ENCODE measurements at regions not wholly inside any gene's neighbourhood (a gene's known extent, or its start where the extent isn't known, plus 50 kb on each side); places are given as distances from the start of the nearest gene placed in this dataset.
"Not testable (repeated sequence)": the region's sequence is repeated elsewhere in the genome, so short reads cannot be mapped to it uniquely, and the experiment has no call there.

DNA sequence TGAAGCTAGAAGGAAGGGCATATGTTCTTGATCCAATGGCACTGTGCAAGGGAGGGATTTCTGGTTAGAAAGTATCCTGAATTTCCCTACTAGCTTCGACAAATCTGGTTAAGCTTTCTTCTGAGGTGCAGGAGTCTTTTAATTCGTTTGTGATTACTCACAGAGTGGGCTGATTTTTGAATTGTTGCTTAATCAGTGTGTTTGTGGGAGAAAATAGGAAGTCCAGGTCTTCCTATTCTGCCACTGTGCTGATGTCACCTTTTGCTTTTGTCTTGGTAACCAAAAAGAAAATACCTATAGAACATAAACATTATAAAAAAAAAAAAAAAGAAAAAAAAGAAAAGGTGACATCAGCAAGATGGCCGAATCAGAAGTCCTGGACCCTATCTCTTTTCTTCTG lies 1008.6 kb downstream of the TSN start:
- no peak for DNase-seq (ENCODE audit: low spot score)

DNA sequence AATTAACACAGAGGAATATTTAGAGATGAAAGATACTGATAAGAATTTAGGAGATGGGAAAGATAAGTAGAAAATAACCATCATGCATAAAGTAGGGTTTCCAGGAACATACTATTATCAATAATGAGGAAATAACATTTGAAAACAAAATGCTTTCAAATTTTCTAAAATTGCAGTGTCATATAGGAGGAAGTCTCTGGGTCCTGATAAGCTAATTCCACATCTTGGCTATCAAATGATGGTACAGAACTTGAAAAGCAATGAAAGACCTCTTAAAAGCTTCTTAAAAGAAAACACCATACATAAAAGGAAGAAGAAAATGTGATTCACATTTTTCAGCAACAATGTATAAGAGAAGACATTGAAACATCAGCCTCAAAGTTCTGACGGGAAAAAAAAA lies 1024.8 kb downstream of the TSN start:
- no peak for DNase-seq (ENCODE audit: low spot score)

DNA sequence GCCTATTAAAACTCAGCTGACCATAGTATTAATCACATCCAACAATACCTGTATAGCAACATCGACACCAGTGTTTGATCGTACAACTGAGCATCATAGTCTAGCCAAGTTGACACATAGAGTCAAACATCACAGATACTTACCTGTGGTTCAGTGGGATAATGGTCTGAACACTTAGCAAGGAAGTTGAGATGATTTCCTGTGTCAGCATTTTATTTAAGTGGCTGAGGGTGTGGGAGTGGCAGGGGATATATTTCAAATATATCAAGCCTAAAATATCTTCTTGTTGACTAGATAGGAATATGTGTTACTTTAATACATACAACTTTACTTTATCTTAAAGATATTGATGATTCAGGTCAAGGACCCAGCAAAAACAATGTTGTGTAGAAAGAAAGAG lies 1038.6 kb downstream of the TSN start:
- no peak for DNase-seq (ENCODE audit: low spot score)

DNA sequence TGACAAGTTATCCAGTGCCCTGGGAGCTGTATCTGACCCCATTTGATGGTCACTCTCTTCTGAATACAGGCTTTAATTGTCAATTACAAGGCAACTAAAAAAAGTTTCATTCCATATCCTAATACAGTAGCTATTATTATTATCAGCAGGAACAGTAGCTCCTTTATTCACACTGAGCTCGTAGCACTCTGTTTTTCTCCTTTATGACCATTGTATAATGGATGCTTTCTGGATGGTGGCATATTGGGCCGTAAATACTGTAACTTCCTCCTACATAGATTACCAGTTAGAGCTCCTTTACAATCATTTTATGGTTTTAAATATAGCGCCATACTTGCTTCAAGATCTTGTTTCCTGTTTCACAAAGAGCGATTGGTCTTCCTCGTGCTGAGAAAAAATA lies 1040.3 kb downstream of the TSN start:
- DNase-seq (ENCODE audit: low spot score): no peak

DNA sequence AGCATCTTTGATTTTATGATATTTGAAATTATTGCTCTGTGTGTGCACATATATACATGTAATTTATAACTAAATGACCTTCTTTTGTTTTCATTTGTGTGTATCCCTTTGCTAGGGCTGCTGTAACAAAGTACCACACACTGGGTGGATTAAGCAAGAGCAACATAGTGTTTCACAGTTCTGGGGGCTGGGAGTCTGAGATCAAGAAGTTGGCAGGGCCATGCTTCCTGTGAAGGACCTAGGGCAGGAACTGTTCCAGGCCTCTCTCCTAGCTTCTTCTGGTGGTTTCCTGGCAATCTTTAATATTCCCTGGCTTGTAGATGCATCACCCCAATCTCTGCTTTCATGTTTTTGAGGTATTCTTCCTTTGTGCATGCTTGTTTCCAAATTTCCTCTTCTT lies 1043.9 kb downstream of the TSN start:
- DNase-seq (ENCODE audit: low spot score): no peak

DNA sequence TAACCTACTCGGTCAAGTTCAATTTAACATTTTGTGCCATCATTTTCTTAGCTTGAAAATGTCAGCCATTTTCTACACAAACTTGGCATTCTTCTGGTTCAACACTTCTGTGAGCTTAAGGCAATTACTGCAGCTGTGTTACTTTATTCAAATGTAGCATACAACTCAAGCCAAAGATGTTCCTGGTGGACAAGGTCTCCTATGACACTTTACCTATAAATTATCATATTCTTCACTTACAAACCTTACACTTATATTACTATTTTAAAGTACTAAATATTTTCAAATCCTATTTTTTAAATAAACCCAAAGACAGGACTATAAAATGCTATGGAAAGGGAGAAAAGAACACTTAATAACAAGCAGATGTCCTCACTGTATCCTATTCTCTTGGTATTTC lies 1045.3 kb downstream of the TSN start:
- DNase-seq (ENCODE audit: low spot score): no peak

DNA sequence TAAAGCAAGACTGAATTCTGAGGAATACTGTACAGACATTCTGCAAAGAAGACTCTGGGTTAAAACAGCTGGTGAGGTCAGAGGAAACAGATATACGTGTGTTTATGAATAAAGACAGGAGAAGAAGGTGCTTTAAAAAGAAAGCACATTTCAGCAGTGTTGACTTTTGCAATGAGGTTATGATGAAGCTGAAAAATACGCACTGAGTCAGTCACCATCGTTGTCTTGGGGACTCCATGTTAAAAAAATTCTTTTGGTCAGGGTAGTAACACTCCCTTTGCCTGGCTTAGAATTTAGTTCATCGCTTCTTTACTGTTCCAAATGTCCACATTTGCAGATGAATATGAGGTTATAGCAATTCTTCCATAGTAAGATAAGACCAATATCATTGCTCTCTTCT lies 1049.0 kb downstream of the TSN start:
- DNase-seq (ENCODE audit: low spot score): no peak

DNA sequence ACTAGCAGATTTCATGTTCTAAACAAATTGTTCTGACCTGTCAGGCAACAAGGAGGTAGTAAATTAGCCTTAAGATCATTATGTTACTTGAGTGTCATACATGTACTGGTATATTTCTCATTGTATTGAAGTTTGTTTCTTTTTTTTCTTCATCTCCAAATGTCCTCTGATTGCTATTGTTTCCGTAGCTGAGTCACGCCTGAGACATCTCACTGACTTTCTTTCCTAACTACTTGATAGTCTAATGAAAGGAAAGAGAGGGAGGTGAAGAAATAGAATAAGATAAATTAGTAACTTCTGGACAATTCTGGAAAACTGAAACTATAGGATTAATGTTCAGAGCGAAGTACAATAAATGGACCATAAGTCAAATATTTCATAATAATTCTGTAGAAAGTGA lies 1049.9 kb downstream of the TSN start:
- no peak for DNase-seq (ENCODE audit: low spot score)

DNA sequence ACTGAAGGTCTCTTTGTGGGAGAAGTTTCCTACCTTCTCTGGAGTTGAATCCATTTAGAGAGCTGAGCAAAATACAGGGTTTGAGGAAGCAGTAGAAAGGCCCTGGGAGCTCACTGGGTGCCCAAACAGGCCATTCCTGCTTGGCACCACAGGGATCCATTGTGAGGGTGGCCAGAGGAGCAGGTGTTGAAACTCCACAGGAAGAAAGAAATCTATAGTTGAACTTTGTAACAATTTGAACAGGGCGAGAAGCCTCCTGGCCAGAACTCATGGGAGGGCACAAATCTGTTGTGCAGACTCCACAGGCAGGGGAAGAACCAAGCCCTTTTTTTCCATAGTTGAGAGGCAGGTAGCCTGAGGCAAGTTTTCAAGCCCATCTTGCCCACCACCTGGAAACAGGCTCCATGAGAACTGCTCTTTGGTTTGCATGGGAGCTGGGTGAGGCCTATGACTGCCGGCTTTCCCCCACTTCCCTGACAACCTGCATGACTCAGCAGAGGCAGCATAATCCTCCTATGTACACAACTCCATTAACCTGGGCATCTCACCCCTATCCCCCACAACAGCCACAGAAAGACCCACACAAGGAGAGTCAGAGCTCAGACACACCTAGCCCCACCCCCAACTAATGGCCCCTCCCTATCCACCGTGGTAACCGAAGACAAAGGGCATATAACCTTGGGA lies 1053.0 kb downstream of the TSN start:
- no peak for DNase-seq (ENCODE audit: low spot score)

DNA sequence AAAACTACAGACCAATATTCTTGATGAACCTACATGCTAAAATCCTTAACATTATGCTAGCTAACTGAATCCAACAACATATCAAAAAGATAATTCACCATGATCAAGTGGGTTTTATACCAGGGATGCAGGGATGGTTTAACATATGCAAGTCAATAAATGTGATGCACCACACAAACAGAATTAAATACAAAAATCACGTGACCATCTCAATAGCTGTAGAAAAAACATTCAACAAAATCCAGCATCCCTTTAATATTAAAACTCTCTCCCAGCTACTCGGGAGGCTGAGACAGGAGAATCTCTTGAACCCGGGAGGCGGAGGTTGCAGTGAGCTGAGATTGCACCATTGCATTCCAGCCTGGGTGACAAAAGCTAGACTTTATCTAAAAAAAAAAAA lies 1056.8 kb downstream of the TSN start:
- DNase-seq (ENCODE audit: low spot score): not testable (repeated sequence)

DNA sequence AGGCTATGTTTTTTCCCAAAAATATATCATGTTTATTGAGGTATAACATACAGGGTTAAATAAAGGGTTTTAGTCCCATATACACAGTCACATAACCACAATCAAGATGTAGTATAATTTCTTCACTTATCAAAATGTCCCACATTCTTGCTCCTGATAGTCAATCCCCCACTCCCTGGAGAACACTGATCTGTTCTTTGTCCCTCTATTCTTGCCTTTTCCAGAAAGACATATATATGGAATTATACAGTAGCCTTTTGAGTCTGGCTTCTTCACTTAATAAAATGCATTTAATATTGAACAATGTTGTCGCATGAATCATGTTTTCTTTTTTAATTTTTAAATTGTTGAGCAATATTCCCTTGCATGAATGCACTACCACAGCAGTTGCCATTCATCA lies 1059.7 kb downstream of the TSN start:
- no peak for DNase-seq (ENCODE audit: low spot score)

DNA sequence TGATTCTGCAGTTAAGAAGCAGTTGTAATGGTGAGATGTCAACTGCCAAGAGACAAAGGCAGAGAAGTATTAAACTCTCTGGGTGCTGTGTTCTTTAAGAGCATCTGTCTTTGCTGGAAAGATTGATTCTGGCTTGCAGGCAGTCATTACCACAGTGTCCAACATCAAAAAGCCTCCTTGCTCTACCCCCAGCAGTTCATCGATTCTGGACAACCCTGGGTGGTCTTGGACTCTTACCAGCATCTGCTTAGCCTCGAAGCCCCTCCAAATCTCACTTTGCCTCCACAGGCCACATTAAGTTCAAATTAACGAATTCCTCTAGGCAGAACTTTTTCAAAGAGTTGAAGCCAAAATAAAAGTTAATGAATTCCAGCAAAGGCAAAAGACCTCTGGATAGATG lies 1061.4 kb downstream of the TSN start:
- no peak for DNase-seq (ENCODE audit: low spot score)

DNA sequence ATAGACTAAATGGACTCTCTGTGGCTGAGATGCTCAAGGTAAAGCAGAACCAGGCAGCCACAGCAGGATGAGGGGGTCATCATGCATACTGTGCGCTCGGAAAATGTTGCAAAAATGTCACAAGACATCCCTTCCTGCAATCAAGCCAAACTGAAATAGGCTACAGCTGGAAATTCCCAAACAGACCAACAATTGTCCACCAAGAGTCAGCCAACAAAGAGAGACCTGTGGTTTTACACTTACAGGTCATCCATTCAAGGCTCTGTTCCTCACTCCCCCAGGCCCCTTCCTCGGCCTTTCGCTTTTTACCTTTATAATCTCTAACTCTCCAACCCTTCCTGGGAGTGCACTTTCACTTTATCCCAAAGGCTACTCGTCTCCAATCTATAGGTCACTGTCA lies 1066.9 kb downstream of the TSN start:
- DNase-seq (ENCODE audit: low spot score): no peak

DNA sequence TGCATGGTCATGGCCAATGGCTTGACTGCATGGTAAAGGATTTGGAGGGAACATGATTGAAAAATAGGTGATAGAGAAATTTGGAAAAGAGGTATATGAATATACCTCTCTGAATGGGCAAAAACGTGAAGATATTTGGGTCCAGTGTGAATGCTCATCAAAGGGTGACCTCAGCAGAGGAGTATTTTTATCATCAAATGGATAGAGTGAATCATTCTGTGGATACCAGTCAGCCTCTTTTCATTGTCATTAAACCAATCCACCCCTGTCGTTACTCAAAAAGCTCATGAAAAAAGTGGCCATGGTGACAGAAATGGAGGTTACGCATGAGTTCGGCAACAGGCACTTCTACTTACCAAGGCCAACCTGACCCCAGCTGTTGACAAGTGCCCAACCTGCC lies 1074.7 kb downstream of the TSN start:
- DNase-seq (ENCODE audit: low spot score): no peak

DNA sequence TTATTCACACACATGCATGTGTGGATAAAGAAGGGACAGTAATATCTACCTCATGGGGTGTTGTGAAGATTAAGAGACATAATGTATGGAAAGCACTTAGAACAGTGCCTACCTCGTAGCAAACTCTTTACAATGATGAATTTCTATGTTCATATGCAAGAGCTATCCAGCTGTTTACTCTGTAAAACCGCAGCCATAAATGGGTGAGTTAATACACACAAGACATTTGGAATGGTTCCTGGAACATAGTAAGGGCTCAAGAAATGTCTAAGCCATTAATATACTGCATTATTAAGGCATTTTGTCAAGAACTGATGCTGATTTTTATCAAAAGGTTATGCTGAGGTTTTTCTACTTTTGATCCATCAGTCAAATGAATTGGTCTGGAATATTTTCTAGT lies 1076.2 kb downstream of the TSN start:
- no peak for DNase-seq (ENCODE audit: low spot score)

DNA sequence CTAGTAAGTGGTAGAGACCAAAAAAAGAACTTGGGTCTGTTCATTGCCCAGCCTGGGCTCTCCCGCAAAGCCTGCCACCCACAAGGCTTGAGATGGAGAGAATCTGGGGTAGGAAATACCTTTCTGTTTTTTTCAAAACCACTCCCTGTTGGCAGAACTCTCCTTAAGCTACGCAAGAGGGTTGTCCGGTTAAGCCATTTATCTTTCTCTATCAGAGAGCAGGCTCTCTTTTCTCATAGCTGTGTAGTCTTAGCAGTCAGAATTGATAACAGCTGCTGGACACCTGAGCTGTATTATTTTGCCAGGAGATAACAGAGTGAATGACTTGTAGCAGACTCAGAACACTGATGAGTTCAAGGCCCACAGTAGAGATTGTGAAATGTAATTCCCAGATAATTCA lies 1088.1 kb downstream of the TSN start:
- no peak for DNase-seq (ENCODE audit: low spot score)

DNA sequence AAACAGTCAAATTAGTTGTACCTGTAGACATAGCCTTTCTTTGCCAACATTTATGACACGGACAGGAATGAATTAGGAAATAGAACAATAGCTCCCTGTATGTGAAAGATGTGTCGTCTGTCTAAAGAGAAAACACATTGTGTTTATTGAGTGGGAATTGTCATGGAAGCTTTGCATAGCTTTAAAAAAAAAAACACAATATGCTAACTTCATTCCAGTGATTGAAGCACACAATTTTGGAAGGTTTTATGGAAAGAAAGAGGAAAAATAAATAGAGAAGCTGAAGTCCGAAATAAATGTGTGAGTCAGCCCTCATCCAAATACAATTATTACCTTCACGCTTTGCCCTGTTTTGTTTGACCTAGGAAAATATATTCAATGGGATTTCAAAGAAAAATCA lies 1095.7 kb downstream of the TSN start:
- no peak for DNase-seq (ENCODE audit: low spot score)

DNA sequence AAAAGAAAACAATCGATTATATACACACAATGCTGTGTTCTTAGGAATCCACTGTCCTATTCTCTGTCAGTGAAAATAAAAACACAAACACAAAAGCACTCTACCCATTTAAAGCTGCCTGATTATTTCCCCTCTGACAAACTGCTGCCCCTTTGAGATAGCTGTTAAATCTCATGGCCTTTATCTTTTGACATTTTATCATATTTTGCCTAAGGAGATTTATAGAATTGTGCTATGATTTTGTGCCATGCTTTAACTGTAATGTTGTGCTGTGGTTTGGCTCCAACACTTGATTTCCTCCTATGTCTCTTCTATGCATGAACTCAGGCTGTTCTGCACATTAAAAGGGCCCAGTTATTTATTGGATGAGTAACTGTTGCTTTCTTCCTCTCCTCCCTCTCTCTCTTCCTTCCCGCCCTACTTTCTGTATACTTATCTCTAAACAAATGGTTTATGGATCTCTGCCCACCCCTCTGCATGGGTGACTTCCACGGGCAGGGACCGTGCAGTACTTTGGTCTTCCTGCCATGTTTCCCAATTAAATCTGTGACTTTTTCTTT lies 1096.6 kb downstream of the TSN start:
- DNase-seq (ENCODE audit: low spot score): no peak

DNA sequence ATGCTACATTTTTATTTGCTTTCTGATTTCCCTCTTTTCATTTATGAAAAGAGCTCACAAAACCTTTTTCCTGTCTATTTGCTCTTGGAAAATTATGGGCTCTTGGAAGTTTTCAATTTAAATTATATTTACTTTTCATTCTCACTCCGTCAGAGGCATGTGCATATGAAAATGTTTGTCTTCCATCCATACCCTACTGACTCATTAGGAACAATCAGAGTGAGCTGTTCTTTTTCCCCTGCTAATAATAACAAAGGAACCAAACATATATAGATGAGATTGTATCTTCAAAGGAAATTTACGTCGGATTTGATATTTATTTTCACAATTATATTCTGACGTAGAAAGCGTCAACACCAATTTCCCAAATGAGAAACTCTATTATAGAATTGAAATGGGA lies 1101.2 kb downstream of the TSN start:
- DNase-seq (ENCODE audit: low spot score): no peak

DNA sequence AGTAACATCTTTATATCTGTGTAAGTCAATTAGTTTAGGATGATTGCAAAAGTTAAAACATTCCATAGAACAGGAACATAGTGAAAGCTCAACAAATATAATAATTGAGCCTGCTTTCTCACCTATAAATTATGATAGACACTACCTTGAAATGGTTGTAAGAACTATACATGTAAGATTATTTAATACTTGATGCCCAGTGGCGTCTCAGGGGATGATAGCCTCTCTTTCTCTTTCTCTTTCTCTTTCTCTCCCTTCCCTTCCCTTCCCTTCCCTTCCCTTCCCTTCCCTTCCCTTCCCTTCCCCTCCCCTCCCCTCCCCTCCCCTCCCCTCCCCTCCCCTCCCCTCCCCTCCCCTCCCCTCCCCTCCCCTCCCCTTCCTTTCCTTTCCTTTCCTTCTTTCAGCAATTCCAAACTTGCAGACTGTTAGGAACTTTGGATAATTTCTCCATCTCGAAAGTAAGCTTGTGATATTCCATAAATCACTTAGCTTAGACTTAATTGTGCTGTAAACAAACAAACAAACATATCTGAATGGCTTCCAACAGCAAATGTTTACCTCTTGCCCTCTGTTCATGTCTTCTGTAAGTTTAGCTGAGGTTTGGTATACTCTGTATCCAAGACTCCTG lies 1102.7 kb downstream of the TSN start:
- DNase-seq (ENCODE audit: low spot score): no peak

DNA sequence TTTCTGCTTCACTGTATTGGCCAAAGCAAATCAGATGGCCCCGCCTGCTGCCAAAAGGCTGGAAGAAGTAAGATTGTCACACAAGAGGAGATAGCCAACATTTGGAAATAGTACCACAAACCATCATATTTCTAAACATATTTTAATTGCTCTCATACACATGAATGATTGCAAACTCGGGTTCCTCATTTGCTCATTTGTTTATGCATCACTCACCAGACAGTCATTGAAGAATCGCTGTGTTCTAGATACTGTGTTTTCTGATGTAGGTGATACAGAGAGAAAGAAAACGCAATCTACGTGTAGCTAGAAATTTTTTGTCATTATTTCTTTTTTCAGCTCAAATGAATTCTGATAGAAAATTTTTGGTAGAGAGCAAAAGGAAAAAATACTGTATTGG lies 1103.4 kb downstream of the TSN start:
- DNase-seq (ENCODE audit: low spot score): no peak

DNA sequence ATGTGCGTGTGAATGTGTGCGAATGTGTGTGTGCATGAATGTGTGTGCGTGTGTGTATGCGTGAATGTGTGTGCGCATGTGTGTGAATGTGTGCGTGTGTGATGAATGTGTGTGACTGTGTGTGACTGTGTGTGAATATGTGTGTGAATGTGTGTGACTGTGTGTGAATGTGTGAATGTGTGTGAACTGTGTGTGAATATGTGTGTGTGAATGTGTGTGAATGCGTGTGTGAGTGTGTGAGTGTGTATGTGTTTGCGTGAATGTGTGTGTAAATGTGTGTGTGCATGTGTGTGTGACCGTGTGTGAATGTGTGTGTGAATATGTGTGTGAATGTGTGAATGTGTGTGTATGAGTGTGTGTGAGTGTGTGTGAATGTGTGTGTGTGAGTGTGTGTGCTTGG lies 1103.8 kb downstream of the TSN start:
- DNase-seq (ENCODE audit: low spot score): no peak

DNA sequence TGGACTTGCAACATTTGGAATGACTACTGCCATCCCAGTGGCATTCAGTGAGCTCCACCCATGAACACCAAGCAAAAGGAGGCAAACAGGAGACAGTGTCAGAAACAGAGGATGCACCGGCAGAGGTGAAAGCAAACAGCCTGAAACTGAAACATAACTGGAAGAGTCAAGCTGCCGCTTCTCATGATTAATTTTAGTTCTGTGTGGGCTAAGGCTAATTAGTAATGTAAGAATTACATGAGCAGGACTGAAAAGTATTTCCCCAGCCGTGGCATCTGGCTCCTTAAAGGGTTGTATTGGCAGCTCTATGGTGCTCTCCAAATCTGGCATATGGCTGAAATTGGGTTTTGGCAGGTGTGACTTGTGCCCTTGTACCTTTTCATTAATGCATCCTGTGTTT lies 1108.1 kb downstream of the TSN start:
- DNase-seq (ENCODE audit: low spot score): no peak

DNA sequence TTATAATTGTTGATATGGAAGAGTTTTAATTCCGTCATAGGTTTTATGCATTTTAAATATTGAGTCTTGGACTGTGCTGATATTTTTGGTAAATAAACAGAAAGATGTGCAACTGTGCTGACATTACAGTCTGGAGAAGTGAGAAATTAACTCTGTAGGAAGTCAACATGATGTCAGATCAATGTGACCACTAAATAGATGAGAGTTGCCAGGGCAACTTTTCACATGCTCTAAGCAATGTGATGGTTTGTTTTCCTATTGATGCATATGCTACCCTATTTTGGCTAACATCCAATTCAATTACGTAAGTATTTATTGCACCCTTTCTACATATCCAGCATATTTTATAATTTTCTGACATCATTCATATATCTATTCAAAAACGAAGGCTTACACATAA lies 1109.3 kb downstream of the TSN start:
- DNase-seq (ENCODE audit: low spot score): no peak

Data from ureter (tissue), 1 donor.